K562 (cell line): ENCODE measurements at regions not wholly inside any gene's neighbourhood (a gene's known extent, or its start where the extent isn't known, plus 50 kb on each side); places are given as distances from the start of the nearest gene placed in this dataset.
A peak's percentile ranks its signal among the peaks of the same experiment; 100 is the strongest.

Experiments used
- GTF2A2 ChIP-seq: IDR thresholded peaks from 2 replicates; pipeline ENCODE4 v1.6.1; 2016; ENCODE audit warnings: mild to moderate bottlenecking, missing genetic modification characterization, missing compliant biosample characterization
- HDAC6 ChIP-seq: IDR thresholded peaks from 2 replicates; pipeline ENCODE4 v1.6.1; 2012; ENCODE audit warnings: low read depth, mild to moderate bottlenecking, control low read depth, inconsistent platforms, low read length, moderate library complexity
- KLF10 ChIP-seq: fragments of 250-450 bp; sonication (Bioruptor Pico); IDR thresholded peaks from 2 replicates; pipeline ENCODE4 v1.6.1; 2021; ENCODE audit warnings: matching md5 sums
- RFX7 ChIP-seq: fragments of 250-450 bp; sonication (Bioruptor Pico); IDR thresholded peaks from 2 replicates; pipeline ENCODE4 v1.5.1; 2021; ENCODE audit warnings: mild to moderate bottlenecking
- SMAD1 ChIP-seq: fragments of 150-350 bp; IDR thresholded peaks from 2 replicates; pipeline ENCODE4 v1.6.1; 2014; ENCODE audit warnings: low read length, low read depth; ENCODE audit not compliant: partially characterized antibody
- SOX6 ChIP-seq: fragments of 450-650 bp; IDR thresholded peaks from 2 replicates; pipeline ENCODE4 v1.6.1; 2014; ENCODE audit warnings: mild to moderate bottlenecking
- SRF ChIP-seq, 2 experiments: fragments of 250-450, 450-650 bp in 1 of 2; sonication (Bioruptor Pico) in 1 of 2; sonication (generic) in 1 of 2; formaldehyde crosslinking; IDR thresholded peaks; 2 replicates each; pipeline versions ENCODE4 v1.5.0 to v1.5.1; 2020 to 2022; ENCODE audit warnings: mild to moderate bottlenecking in 1 of 2, missing genetic modification reagents in 1 of 2
- ZFX ChIP-seq: sonication (generic); formaldehyde crosslinking; IDR thresholded peaks from 2 replicates; pipeline ENCODE4 v1.8.0; 2022; ENCODE audit warnings: mild to moderate bottlenecking, missing genetic modification reagents, moderate library complexity
- ZNF589 ChIP-seq: fragments of 200-800 bp; sonication (Bioruptor generic); IDR thresholded peaks from 2 replicates; pipeline ENCODE4 v1.6.1; 2016; ENCODE audit warnings: low read depth, missing genetic modification characterization, missing compliant biosample characterization
- ZNF766 ChIP-seq: fragments of 200-800 bp; sonication (Bioruptor generic); conservative IDR thresholded peaks from 2 replicates; pipeline ENCODE4 v1.6.1; 2016; ENCODE audit warnings: missing genetic modification characterization, missing compliant biosample characterization
- ZNF830 ChIP-seq: fragments of 250-450 bp; sonication (Bioruptor Pico); IDR thresholded peaks from 2 replicates; pipeline ENCODE4 v1.5.0; 2021; ENCODE audit warnings: mild to moderate bottlenecking
- TF ChIP-seq, protein P1 (sequence below): fragments of 200-400 bp; formaldehyde crosslinking; IDR thresholded peaks from 2 replicates; pipeline ENCODE4 v1.6.1; 2017; ENCODE audit warnings: mild to moderate bottlenecking, low read depth, low read length, moderate library complexity
- TF ChIP-seq, protein P2 (sequence below), 2 experiments: fragments of 450-650 bp; IDR thresholded peaks; 2 replicates each; pipeline ENCODE4 v1.6.1; 2016
- TF ChIP-seq, protein P3 (sequence below): sonication (generic); formaldehyde crosslinking; IDR thresholded peaks from 2 replicates; pipeline ENCODE4 v1.8.1; 2023; ENCODE audit warnings: mild to moderate bottlenecking, missing genetic modification reagents
- TF ChIP-seq, protein P4 (sequence below): sonication (generic); formaldehyde crosslinking; IDR thresholded peaks from 2 replicates; pipeline ENCODE4 v1.5.0; 2020; ENCODE audit warnings: missing genetic modification reagents
- TF ChIP-seq, protein P5 (sequence below): fragments of 250-450 bp; sonication (Bioruptor Pico); IDR thresholded peaks from 2 replicates; pipeline ENCODE4 v1.9.0; 2021; ENCODE audit warnings: mild to moderate bottlenecking
- TF ChIP-seq, protein P6 (sequence below): sonication (generic); formaldehyde crosslinking; IDR thresholded peaks from 2 replicates; pipeline ENCODE4 v1.8.0; 2023; ENCODE audit warnings: mild to moderate bottlenecking, missing genetic modification reagents

DNA sequence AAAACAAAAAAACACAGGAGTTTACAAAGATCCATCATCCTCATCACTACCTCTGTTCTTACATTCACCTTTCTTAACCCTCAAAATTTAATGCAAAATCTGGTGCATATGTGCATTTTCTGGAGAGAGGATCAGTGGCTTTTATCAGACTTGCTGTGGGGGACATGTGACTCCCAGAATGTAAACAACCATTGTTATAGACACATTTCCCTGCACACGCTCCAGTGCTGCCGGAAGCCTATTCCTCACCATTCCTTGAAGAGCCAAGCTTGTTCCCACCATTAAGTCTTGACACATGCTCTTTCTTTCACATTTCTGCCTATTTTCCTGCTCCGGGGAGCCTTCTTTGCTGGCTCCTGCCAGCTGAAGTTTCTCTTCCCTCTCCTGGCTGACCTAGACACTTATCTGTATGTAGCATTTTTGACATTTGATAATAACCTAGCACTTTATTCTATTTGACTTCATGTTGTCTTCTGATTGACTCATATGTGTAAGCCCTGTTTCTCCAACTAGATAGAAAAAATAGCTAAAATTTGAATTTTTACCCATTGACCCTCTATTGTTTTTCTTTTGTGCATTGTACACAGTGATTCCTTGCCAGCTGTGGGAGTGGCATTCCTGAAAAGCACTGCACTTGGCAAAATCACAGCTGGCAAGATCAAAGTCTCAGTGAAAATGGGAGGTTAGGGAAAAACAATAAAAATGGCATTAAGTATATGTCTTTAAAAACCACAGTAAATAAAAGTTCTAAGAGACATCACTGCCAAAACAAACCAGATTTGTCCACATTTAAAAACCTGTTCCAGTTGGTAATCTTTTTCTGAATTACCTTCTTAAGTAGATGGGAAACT, 76.8 kb upstream of the CIBAR2 start (continued):
- TF ChIP-seq, protein P1, sequence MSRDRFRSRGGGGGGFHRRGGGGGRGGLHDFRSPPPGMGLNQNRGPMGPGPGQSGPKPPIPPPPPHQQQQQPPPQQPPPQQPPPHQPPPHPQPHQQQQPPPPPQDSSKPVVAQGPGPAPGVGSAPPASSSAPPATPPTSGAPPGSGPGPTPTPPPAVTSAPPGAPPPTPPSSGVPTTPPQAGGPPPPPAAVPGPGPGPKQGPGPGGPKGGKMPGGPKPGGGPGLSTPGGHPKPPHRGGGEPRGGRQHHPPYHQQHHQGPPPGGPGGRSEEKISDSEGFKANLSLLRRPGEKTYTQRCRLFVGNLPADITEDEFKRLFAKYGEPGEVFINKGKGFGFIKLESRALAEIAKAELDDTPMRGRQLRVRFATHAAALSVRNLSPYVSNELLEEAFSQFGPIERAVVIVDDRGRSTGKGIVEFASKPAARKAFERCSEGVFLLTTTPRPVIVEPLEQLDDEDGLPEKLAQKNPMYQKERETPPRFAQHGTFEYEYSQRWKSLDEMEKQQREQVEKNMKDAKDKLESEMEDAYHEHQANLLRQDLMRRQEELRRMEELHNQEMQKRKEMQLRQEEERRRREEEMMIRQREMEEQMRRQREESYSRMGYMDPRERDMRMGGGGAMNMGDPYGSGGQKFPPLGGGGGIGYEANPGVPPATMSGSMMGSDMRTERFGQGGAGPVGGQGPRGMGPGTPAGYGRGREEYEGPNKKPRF: no peak
- TF ChIP-seq, protein P2, sequence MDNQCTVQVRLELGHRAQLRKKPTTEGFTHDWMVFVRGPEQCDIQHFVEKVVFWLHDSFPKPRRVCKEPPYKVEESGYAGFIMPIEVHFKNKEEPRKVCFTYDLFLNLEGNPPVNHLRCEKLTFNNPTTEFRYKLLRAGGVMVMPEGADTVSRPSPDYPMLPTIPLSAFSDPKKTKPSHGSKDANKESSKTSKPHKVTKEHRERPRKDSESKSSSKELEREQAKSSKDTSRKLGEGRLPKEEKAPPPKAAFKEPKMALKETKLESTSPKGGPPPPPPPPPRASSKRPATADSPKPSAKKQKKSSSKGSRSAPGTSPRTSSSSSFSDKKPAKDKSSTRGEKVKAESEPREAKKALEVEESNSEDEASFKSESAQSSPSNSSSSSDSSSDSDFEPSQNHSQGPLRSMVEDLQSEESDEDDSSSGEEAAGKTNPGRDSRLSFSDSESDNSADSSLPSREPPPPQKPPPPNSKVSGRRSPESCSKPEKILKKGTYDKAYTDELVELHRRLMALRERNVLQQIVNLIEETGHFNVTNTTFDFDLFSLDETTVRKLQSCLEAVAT (IDR thresholded peaks at IDR 0.05): no peak
- TF ChIP-seq KLF10 (CRISPR knock-in tag) (no peak), HDAC6 (no peak), ZNF830 (CRISPR knock-in tag) (no peak), ZNF589 (CRISPR knock-in tag) (no peak), SMAD1 (no peak), SOX6 (0 out of 2 replicates have a peak, but pooled peaks have one; percentile 39), RFX7 (no peak), ZNF766 (no peak), ZFX (no peak), GTF2A2 (tag) (no peak), SRF (CRISPR knock-in tag; IDR thresholded peaks at IDR 0.05) (no peak)
- TF ChIP-seq, protein P3, sequence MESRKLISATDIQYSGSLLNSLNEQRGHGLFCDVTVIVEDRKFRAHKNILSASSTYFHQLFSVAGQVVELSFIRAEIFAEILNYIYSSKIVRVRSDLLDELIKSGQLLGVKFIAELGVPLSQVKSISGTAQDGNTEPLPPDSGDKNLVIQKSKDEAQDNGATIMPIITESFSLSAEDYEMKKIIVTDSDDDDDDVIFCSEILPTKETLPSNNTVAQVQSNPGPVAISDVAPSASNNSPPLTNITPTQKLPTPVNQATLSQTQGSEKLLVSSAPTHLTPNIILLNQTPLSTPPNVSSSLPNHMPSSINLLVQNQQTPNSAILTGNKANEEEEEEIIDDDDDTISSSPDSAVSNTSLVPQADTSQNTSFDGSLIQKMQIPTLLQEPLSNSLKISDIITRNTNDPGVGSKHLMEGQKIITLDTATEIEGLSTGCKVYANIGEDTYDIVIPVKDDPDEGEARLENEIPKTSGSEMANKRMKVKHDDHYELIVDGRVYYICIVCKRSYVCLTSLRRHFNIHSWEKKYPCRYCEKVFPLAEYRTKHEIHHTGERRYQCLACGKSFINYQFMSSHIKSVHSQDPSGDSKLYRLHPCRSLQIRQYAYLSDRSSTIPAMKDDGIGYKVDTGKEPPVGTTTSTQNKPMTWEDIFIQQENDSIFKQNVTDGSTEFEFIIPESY (CRISPR knock-in tag): no peak
- TF ChIP-seq, protein P4, sequence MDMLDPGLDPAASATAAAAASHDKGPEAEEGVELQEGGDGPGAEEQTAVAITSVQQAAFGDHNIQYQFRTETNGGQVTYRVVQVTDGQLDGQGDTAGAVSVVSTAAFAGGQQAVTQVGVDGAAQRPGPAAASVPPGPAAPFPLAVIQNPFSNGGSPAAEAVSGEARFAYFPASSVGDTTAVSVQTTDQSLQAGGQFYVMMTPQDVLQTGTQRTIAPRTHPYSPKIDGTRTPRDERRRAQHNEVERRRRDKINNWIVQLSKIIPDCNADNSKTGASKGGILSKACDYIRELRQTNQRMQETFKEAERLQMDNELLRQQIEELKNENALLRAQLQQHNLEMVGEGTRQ: peak; percentile 50
- TF ChIP-seq, protein P5, sequence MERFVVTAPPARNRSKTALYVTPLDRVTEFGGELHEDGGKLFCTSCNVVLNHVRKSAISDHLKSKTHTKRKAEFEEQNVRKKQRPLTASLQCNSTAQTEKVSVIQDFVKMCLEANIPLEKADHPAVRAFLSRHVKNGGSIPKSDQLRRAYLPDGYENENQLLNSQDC (CRISPR knock-in tag): no peak
- TF ChIP-seq, protein P6, sequence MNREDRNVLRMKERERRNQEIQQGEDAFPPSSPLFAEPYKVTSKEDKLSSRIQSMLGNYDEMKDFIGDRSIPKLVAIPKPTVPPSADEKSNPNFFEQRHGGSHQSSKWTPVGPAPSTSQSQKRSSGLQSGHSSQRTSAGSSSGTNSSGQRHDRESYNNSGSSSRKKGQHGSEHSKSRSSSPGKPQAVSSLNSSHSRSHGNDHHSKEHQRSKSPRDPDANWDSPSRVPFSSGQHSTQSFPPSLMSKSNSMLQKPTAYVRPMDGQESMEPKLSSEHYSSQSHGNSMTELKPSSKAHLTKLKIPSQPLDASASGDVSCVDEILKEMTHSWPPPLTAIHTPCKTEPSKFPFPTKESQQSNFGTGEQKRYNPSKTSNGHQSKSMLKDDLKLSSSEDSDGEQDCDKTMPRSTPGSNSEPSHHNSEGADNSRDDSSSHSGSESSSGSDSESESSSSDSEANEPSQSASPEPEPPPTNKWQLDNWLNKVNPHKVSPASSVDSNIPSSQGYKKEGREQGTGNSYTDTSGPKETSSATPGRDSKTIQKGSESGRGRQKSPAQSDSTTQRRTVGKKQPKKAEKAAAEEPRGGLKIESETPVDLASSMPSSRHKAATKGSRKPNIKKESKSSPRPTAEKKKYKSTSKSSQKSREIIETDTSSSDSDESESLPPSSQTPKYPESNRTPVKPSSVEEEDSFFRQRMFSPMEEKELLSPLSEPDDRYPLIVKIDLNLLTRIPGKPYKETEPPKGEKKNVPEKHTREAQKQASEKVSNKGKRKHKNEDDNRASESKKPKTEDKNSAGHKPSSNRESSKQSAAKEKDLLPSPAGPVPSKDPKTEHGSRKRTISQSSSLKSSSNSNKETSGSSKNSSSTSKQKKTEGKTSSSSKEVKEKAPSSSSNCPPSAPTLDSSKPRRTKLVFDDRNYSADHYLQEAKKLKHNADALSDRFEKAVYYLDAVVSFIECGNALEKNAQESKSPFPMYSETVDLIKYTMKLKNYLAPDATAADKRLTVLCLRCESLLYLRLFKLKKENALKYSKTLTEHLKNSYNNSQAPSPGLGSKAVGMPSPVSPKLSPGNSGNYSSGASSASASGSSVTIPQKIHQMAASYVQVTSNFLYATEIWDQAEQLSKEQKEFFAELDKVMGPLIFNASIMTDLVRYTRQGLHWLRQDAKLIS: no peak
